K562 (cell line): ENCODE measurements at regions not wholly inside any gene's neighbourhood (a gene's known extent, or its start where the extent isn't known, plus 50 kb on each side); places are given as distances from the start of the nearest gene placed in this dataset.

Source experiments
- ATAC-seq: fragments of 200-7000 bp; cut with Tn5 transposase; 3 replicates; pipeline ENCODE4 v1.9.1; 2020; ENCODE audit warnings: moderate library complexity
- BruUV-seq: library from RNA; stranded (reverse); fragments of 400-500 nt; replicated peaks from 2 replicates; lab custom pipeline; 2021; lab: Mats Ljungman, UMichigan
- CTCF ChIA-PET: fragments of 300-600 bp; formaldehyde crosslinking; extraction: SDS; loops from one replicate; lab custom pipeline; 2021; ENCODE audit warnings: low intra/inter-chr PET ratio; lab: Yijun Ruan, JAX
- POLR2A ChIA-PET: fragments of 300-600, 350-650 bp; sonication (Branson Sonifier 250); formaldehyde crosslinking; extraction: SDS; loops from one replicate; lab custom pipeline; 2021; ENCODE audit warnings: antibody characterized with exemption, inconsistent platforms; lab: Yijun Ruan, JAX
- DNase-seq, 4 experiments: peaks; one replicate each; pipeline versions ENCODE4 v3.0.0 to v3.0.0-alpha.2; 2011 to 2018; ENCODE audit warnings: low spot score in 3 of 4, mixed read lengths in 3 of 4; ENCODE audit errors: extremely low read depth in 1 of 4
- FAIRE-seq: peaks from 2 replicates; lab custom pipeline; 2011; peaks lifted over from hg19 to GRCh38; lab: Jason Lieb, UNC
- H2AFZ ChIP-seq: 2 replicates; pipeline ENCODE4 v1.6.0; 2011; ENCODE audit warnings: low read depth, low read length, control low read depth, inconsistent platforms
- H3K27ac ChIP-seq: fragments of 200-600 bp; 3 replicates; pipeline ENCODE4 v1.8.0; 2011; ENCODE audit warnings: low read depth, mild to moderate bottlenecking, control low read depth, inconsistent platforms, low read length, moderate library complexity, mixed read lengths; ENCODE audit errors: extremely low read depth
- H3K27me3 ChIP-seq, 2 experiments: fragments of 300-600 bp in 1 of 2; 2 replicates in 1 of 2; 3 replicates in 1 of 2; pipeline versions ENCODE4 v1.6.0 to v1.8.0; 2011; ENCODE audit warnings: inconsistent platforms in 2 of 2, low read length in 2 of 2, mild to moderate bottlenecking in 1 of 2, mixed read lengths in 1 of 2, moderate library complexity in 1 of 2; ENCODE audit not compliant: control insufficient read depth in 2 of 2, insufficient read depth in 2 of 2
- H3K36me3 ChIP-seq: fragments of 300-600 bp; 3 replicates; pipeline ENCODE4 v1.8.0; 2011; ENCODE audit warnings: mild to moderate bottlenecking, low read length, inconsistent platforms; ENCODE audit not compliant: control insufficient read depth, insufficient read depth
- H3K4me1 ChIP-seq, 2 experiments: fragments of 200-600 bp in 1 of 2; replicated peaks in 1 of 2; 2 replicates in 1 of 2; 3 replicates in 1 of 2; pipeline versions ENCODE4 v1.5.1 to v1.8.0; 2011; ENCODE audit warnings: inconsistent platforms in 2 of 2, low read length in 2 of 2, mild to moderate bottlenecking in 1 of 2, mixed read lengths in 1 of 2, moderate library complexity in 1 of 2; ENCODE audit not compliant: control insufficient read depth in 2 of 2, insufficient read depth in 2 of 2
- H3K4me2 ChIP-seq: 2 replicates; pipeline ENCODE4 v1.6.1; 2011; ENCODE audit warnings: low read length, control low read depth, inconsistent platforms, mixed read lengths; ENCODE audit not compliant: insufficient read depth
- H3K4me3 ChIP-seq: fragments of 200-600 bp; sonication (generic), shearing (Covaris generic); 2 replicates; pipeline ENCODE4 v1.5.1; 2016; ENCODE audit warnings: control low read depth, inconsistent platforms
- H3K79me2 ChIP-seq: fragments of 200-600 bp; 3 replicates; pipeline ENCODE4 v1.8.0; 2011; ENCODE audit warnings: low read length, inconsistent platforms; ENCODE audit not compliant: control insufficient read depth, insufficient read depth
- H3K9ac ChIP-seq, 2 experiments: 2 replicates each; pipeline versions ENCODE4 v1.6.0 to v1.6.1; 2011; ENCODE audit warnings: low read depth in 2 of 2, low read length in 2 of 2, control low read depth in 1 of 2, inconsistent platforms in 1 of 2, mild to moderate bottlenecking in 1 of 2, mixed read lengths in 1 of 2; ENCODE audit not compliant: insufficient read depth in 1 of 2
- H3K9me1 ChIP-seq: one replicate; pipeline ENCODE4 v1.6.0; 2011; ENCODE audit warnings: inconsistent platforms, mild to moderate bottlenecking, low read length, moderate library complexity; ENCODE audit not compliant: control insufficient read depth, insufficient read depth
- H3K9me3 ChIP-seq: replicated peaks from 2 replicates; pipeline ENCODE4 v1.5.1; 2011; ENCODE audit warnings: low read depth, low read length, inconsistent platforms; ENCODE audit not compliant: control insufficient read depth, insufficient read depth
- H4K20me1 ChIP-seq: replicated peaks from 2 replicates; pipeline ENCODE4 v1.6.1; 2011; ENCODE audit warnings: low read length, inconsistent platforms, mixed read lengths; ENCODE audit not compliant: control insufficient read depth, insufficient read depth
- ADNP ChIP-seq: fragments of 200-800 bp; sonication (Bioruptor generic); IDR thresholded peaks from 2 replicates; pipeline ENCODE4 v1.6.1; 2016; ENCODE audit warnings: missing genetic modification characterization, missing compliant biosample characterization
- ARID3A ChIP-seq: IDR thresholded peaks from 2 replicates; pipeline ENCODE4 v1.6.1; 2012; ENCODE audit warnings: low read depth, low read length, improper control_type of control experiment, borderline replicate concordance
- CTCFL ChIP-seq: IDR thresholded peaks from 2 replicates; pipeline ENCODE4 v1.6.1; 2011; ENCODE audit warnings: borderline replicate concordance, low read depth, mild to moderate bottlenecking, moderate library complexity, low read length; ENCODE audit not compliant: insufficient read depth, poor library complexity, severe bottlenecking
- ETV5 ChIP-seq: sonication (generic); formaldehyde crosslinking; IDR thresholded peaks from 2 replicates; pipeline ENCODE4 v1.4.0; 2020; ENCODE audit warnings: low read depth, mild to moderate bottlenecking, missing genetic modification reagents
- FUS ChIP-seq: fragments of 200-400 bp; formaldehyde crosslinking; optimal IDR thresholded peaks from 2 replicates; pipeline ENCODE3; 2017; ENCODE audit warnings: low read depth, low read length
- KLF6 ChIP-seq: fragments of 250-450 bp; sonication (Bioruptor Pico); IDR thresholded peaks from 2 replicates; pipeline ENCODE4 v1.4.0; 2020; ENCODE audit warnings: mild to moderate bottlenecking, moderate library complexity, borderline replicate concordance
- PKNOX1 ChIP-seq: fragments of 450-650 bp; IDR thresholded peaks from 2 replicates; pipeline ENCODE4 v1.6.1; 2016
- PML ChIP-seq: IDR thresholded peaks from 2 replicates; pipeline ENCODE4 v1.6.1; 2012; ENCODE audit warnings: low read length, inconsistent platforms
- POLR2A ChIP-seq: fragments of 450-650 bp; conservative IDR thresholded peaks from 2 replicates; pipeline ENCODE4 v1.6.1; 2016
- POLR2AphosphoS5 ChIP-seq: IDR thresholded peaks from 2 replicates; pipeline ENCODE4 v1.6.1; 2011; ENCODE audit warnings: mild to moderate bottlenecking, low read depth, low read length, moderate library complexity; ENCODE audit not compliant: control insufficient read depth, insufficient read depth
- RFX5 ChIP-seq: IDR thresholded peaks from 2 replicates; pipeline ENCODE4 v1.6.1; 2011; ENCODE audit warnings: low read depth, mild to moderate bottlenecking, improper control_type of control experiment, low read length
- SIN3A ChIP-seq, 2 experiments: fragments of 150-350 bp in 1 of 2; IDR thresholded peaks; 2 replicates each; pipeline ENCODE4 v1.6.1; 2011 to 2016; ENCODE audit warnings: borderline replicate concordance in 2 of 2, low read depth in 2 of 2, low read length in 2 of 2, mild to moderate bottlenecking in 2 of 2, moderate library complexity in 2 of 2; ENCODE audit not compliant: control insufficient read depth in 1 of 2
- ZC3H8 ChIP-seq: fragments of 450-650 bp; IDR thresholded peaks from 2 replicates; pipeline ENCODE4 v1.6.1; 2017
- ZNF197 ChIP-seq: fragments of 200-800 bp; sonication (Bioruptor generic); IDR thresholded peaks from 2 replicates; pipeline ENCODE4 v1.6.1; 2016; ENCODE audit warnings: low read depth, missing genetic modification characterization, missing compliant biosample characterization
- ZNF408 ChIP-seq: fragments of 250-450 bp; sonication (Bioruptor Pico); IDR thresholded peaks from 2 replicates; pipeline ENCODE4 v1.4.0; 2020; ENCODE audit warnings: low read depth, mild to moderate bottlenecking, moderate library complexity
- ZZZ3 ChIP-seq: fragments of 450-650 bp; IDR thresholded peaks from 2 replicates; pipeline ENCODE4 v1.6.1; 2016; ENCODE audit warnings: antibody characterized with exemption, mild to moderate bottlenecking, moderate library complexity
- WGBS: fragments of 100-300 bp; shearing (Covaris generic); methylation state at CpG from one replicate; pipeline ENCODE4 v1.1.6; 2016; ENCODE audit warnings: low coverage, mixed read lengths; ENCODE audit not compliant: insufficient coverage; ENCODE audit errors: missing lambda C conversion rate; 5-methylcytosine and 5-hydroxymethylcytosine counted together
- in situ Hi-C: fragments of 300-500 bp; cut with MboI; formaldehyde crosslinking; loops from 4 replicates; pipeline ENCODE4 v1.15.0; 2018; ENCODE audit warnings: inconsistent platforms, mixed read lengths
- intact Hi-C: fragments of 100-400 bp; cut with micrococcal nuclease; formaldehyde crosslinking; loops from 2 replicates; pipeline ENCODE4 v1.14.2; 2022

GRCh38 chr5:147044572-147045273, 166.2 kb upstream of the PPP2R2B start:
- Histone ChIP-seq H2AFZ (no peak overlapping the region), H3K9ac (no peak overlapping the region), H3K9me3 (no peaks in the 10 kb centered on the region), H3K36me3 (no peaks in the 10 kb centered on the region), H4K20me1 (no peaks in the 10 kb centered on the region), H3K4me2 (no peak overlapping the region), H3K27me3 (no peaks in the 10 kb centered on the region), H3K4me3 (no peak overlapping the region), H3K79me2 (no peaks in the 10 kb centered on the region), H3K9me1 (no peaks in the 10 kb centered on the region), H3K4me1 (no peaks in the 10 kb centered on the region), H3K27ac (no peak overlapping the region)
- DNase-seq (no peak), FAIRE-seq (no peak), ATAC-seq (no peak)
- 0% methylated on average over 2 of the region's 2 CpGs for WGBS
- ChIA-PET CTCF (no interaction called here), POLR2A (no interaction called here)
- BruUV-seq = no TSS peak
- in situ Hi-C loops = no loop called here
- TF ChIP-seq ETV5 (CRISPR knock-in tag) = no peak
- TF ChIP-seq FUS = no peak
- no peak for TF ChIP-seq ZZZ3
- no peak for TF ChIP-seq POLR2A
- no peak for TF ChIP-seq KLF6 (CRISPR knock-in tag)
- TF ChIP-seq SIN3A (IDR thresholded peaks at IDR 0.05; ENCODE audit: borderline replicate concordance in 2 of 2, control insufficient read depth in 1 of 2, low read depth in 2 of 2, low read length in 2 of 2) = no peak
- no peak for TF ChIP-seq POLR2AphosphoS5
- no peak for TF ChIP-seq ZC3H8
- TF ChIP-seq ZNF408 = no peak
- no peak for TF ChIP-seq CTCFL
- TF ChIP-seq PKNOX1 = no peak
- TF ChIP-seq RFX5 = no peak
- no peak for TF ChIP-seq PML
- no peak for TF ChIP-seq ZNF197 (CRISPR knock-in tag)
- no peak for TF ChIP-seq ARID3A
- TF ChIP-seq ADNP = no peak
- intact Hi-C loops = no loop called here
